ENCODE measurements at regions not wholly inside any gene's neighbourhood (a gene's known extent, or its start where the extent isn't known, plus 50 kb on each side); places are given as distances from the start of the nearest gene placed in this dataset.
"Not testable (repeated sequence)": the region's sequence is repeated elsewhere in the genome, so short reads cannot be mapped to it uniquely, and the experiment has no call there.

DNA sequence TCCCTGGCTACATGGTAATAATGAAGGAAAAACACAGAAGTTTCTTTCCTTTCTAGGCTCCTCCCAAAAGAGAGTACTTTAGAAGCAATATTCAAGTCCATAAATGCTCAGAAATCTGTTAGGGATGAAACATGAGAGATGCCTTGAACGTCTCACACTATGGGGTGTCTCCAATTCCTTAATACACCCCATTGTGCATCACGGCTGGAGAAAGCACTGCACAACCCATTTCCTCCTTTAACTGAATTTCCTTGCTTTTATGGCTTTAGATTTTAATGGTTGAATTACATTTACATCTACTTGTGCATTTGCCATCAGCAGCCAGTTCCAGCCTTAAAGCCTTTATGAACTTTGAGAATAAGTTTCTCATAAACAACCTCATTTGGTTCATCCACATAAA lies 498.9 kb upstream of the PTBP2 start:
- no peaks in the 10 kb centered on the region for H3K27me3 ChIP-seq (ENCODE audit: control insufficient read depth in 1 of 2, insufficient read depth in 2 of 2, low read length in 2 of 2)
- H3K36me3 ChIP-seq (ENCODE audit: insufficient read depth, low read length) = no peaks in the 10 kb centered on the region
- H3K27ac Mint-ChIP-seq = no peak overlapping the region
- no peak overlapping the region for H3K27ac ChIP-seq (ENCODE audit: low read depth in 1 of 2, low read length in 2 of 2)
- no peak overlapping the region for H3K4me3 Mint-ChIP-seq
- no peaks in the 10 kb centered on the region for H3K4me1 ChIP-seq (ENCODE audit: insufficient read depth, low read length)
- H3K27me3 Mint-ChIP-seq = no peaks in the 10 kb centered on the region
- H3K36me3 Mint-ChIP-seq (ENCODE audit: low read depth) = no peaks in the 10 kb centered on the region
- CTCF ChIA-PET = no interaction called here
- DNase-seq (no peak), ATAC-seq (ENCODE audit: poor library complexity) (no peak)
- H3K4me1 Mint-ChIP-seq (ENCODE audit: low read depth) = no peaks in the 10 kb centered on the region
- POLR2A ChIA-PET = no interaction called here
- H3K9me3 Mint-ChIP-seq = peaks cover 3% of the 10 kb centered on the region
- intact Hi-C loops (cut with DNase I, micrococcal nuclease) = no loop called here
- H3K9me3 ChIP-seq (ENCODE audit: control insufficient read depth in 1 of 2, insufficient read depth in 1 of 2, low read length in 2 of 2) = no peaks in the 10 kb centered on the region
- TF ChIP-seq, protein P1, sequence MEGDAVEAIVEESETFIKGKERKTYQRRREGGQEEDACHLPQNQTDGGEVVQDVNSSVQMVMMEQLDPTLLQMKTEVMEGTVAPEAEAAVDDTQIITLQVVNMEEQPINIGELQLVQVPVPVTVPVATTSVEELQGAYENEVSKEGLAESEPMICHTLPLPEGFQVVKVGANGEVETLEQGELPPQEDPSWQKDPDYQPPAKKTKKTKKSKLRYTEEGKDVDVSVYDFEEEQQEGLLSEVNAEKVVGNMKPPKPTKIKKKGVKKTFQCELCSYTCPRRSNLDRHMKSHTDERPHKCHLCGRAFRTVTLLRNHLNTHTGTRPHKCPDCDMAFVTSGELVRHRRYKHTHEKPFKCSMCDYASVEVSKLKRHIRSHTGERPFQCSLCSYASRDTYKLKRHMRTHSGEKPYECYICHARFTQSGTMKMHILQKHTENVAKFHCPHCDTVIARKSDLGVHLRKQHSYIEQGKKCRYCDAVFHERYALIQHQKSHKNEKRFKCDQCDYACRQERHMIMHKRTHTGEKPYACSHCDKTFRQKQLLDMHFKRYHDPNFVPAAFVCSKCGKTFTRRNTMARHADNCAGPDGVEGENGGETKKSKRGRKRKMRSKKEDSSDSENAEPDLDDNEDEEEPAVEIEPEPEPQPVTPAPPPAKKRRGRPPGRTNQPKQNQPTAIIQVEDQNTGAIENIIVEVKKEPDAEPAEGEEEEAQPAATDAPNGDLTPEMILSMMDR (IDR thresholded peaks at IDR 0.05) = no peak
- H3K4me3 ChIP-seq (ENCODE audit: low read length) = no peak overlapping the region

DNA sequence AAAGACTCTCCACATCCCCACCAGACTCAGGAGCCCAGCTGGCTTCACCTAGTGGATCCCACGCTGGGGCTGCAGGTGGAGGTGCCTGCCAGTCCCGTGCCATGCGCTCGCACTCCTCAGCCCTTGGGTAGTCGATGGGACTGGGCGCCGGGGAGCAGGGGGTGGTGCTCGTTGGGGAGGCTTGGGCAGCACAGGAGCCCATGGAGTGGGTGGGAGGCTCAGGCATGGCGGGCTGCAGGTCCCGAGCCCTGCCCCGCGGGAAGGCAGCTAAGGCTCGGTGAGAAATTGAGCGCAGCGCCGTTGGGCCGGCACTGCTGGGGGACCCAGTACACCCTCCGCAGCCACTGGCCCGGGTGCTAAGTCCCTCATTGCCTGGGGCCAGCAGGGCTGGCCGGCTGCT lies 497.4 kb upstream of the PTBP2 start:
- H3K27me3 Mint-ChIP-seq; H3K9me3 ChIP-seq (ENCODE audit: control insufficient read depth in 1 of 2, insufficient read depth in 1 of 2, low read length in 2 of 2); H3K4me1 Mint-ChIP-seq (ENCODE audit: low read depth); POLR2A ChIA-PET; H3K4me3 Mint-ChIP-seq; H3K9me3 Mint-ChIP-seq; H3K27ac ChIP-seq (ENCODE audit: low read depth in 1 of 2, low read length in 2 of 2); CTCF ChIA-PET; H3K36me3 Mint-ChIP-seq (ENCODE audit: low read depth); H3K27me3 ChIP-seq (ENCODE audit: control insufficient read depth in 1 of 2, insufficient read depth in 2 of 2, low read length in 2 of 2); H3K4me3 ChIP-seq (ENCODE audit: low read length); DNase-seq; H3K4me1 ChIP-seq (ENCODE audit: insufficient read depth, low read length); ATAC-seq (ENCODE audit: poor library complexity); H3K36me3 ChIP-seq (ENCODE audit: insufficient read depth, low read length); H3K27ac Mint-ChIP-seq; intact Hi-C loops (cut with DNase I, micrococcal nuclease): not testable (repeated sequence)

DNA sequence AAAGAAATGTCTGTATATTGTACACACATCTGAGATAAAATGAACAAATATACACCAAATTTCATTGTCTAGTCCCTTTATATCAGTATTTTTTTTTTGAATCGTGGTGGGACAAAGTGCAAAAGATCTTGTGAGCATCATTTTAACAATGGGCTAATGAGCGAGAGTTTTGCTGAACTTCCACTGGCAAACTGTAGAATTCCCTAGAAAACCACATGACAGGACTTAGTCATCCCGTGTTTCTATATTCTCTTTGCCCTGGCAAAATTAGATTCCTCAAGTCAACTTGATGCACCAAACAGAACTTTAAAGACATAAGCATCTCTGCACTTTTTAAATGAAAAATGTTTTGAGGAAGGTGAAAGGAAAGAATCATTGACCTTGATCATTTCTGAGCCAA lies 488.2 kb upstream of the PTBP2 start:
- ChIA-PET CTCF (no interaction called here), POLR2A (no interaction called here)
- no peaks in the 10 kb centered on the region for H3K9me3 Mint-ChIP-seq
- H3K4me3 ChIP-seq (ENCODE audit: low read length) = no peak overlapping the region
- no peak overlapping the region for H3K27ac Mint-ChIP-seq
- H3K27ac ChIP-seq (ENCODE audit: low read depth in 1 of 2, low read length in 2 of 2) = no peak overlapping the region
- intact Hi-C loops (cut with DNase I, micrococcal nuclease) = loop anchor here in 1 of 2 experiments (10.0 kb wide), 1 partner anchor 611 kb away; no protein-coding TSS in a partner anchor
- H3K4me3 Mint-ChIP-seq = no peak overlapping the region
- H3K36me3 Mint-ChIP-seq (ENCODE audit: low read depth) = no peaks in the 10 kb centered on the region
- H3K36me3 ChIP-seq (ENCODE audit: insufficient read depth, low read length) = no peaks in the 10 kb centered on the region
- H3K4me1 Mint-ChIP-seq (ENCODE audit: low read depth) = no peaks in the 10 kb centered on the region
- DNase-seq (no peak), ATAC-seq (ENCODE audit: poor library complexity) (no peak)
- no peaks in the 10 kb centered on the region for H3K27me3 Mint-ChIP-seq
- H3K4me1 ChIP-seq (ENCODE audit: insufficient read depth, low read length) = no peaks in the 10 kb centered on the region
- no peaks in the 10 kb centered on the region for H3K27me3 ChIP-seq (ENCODE audit: control insufficient read depth in 1 of 2, insufficient read depth in 2 of 2, low read length in 2 of 2)
- no peaks in the 10 kb centered on the region for H3K9me3 ChIP-seq (ENCODE audit: control insufficient read depth in 1 of 2, insufficient read depth in 1 of 2, low read length in 2 of 2)
- TF ChIP-seq, protein P1 (IDR thresholded peaks at IDR 0.05) = no peak

DNA sequence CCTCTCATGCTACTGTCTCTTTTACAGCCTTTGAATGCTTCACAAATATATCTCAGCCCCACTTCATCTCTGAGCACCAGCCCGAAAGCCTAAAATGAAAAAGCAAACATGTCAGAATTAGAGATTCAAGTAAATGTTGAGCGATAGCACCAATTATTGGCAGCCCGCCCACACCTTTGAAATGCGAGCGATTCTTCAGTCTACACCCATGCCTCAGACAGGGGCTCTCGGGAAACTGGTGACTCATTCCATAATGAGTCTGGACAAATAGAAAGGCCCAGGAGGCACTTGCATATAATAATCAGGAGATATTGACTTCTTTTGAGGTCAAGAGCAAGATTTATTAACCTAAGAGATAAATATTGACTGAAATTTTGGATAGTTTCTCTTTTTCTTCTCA lies 487.3 kb upstream of the PTBP2 start:
- no peaks in the 10 kb centered on the region for H3K27me3 Mint-ChIP-seq
- TF ChIP-seq, protein P1 (IDR thresholded peaks at IDR 0.05) = no peak
- no peaks in the 10 kb centered on the region for H3K4me1 Mint-ChIP-seq (ENCODE audit: low read depth)
- H3K9me3 Mint-ChIP-seq = no peaks in the 10 kb centered on the region
- Histone ChIP-seq H3K27me3 (ENCODE audit: control insufficient read depth in 1 of 2, insufficient read depth in 2 of 2, low read length in 2 of 2) (no peaks in the 10 kb centered on the region), H3K4me1 (ENCODE audit: insufficient read depth, low read length) (no peaks in the 10 kb centered on the region), H3K4me3 (ENCODE audit: low read length) (no peak overlapping the region), H3K9me3 (ENCODE audit: control insufficient read depth in 1 of 2, insufficient read depth in 1 of 2, low read length in 2 of 2) (no peaks in the 10 kb centered on the region), H3K27ac (ENCODE audit: low read depth in 1 of 2, low read length in 2 of 2) (no peak overlapping the region), H3K36me3 (ENCODE audit: insufficient read depth, low read length) (no peaks in the 10 kb centered on the region)
- ChIA-PET CTCF (no interaction called here), POLR2A (no interaction called here)
- no peak overlapping the region for H3K4me3 Mint-ChIP-seq
- no peak for ATAC-seq (ENCODE audit: poor library complexity)
- intact Hi-C loops (cut with DNase I, micrococcal nuclease) = loop anchor here (1.0 to 10.0 kb wide), 2 partner anchors 14 to 611 kb away; no protein-coding TSS in a partner anchor
- no peaks in the 10 kb centered on the region for H3K36me3 Mint-ChIP-seq (ENCODE audit: low read depth)
- H3K27ac Mint-ChIP-seq = no peak overlapping the region
- no peak for DNase-seq
